ENCODE measurements at regions not wholly inside any gene's neighbourhood (a gene's known extent, or its start where the extent isn't known, plus 50 kb on each side); places are given as distances from the start of the nearest gene placed in this dataset.

GRCh38 chr3:150094150-150094933 is 123.6 kb upstream of the PFN2 start:
- H3K4me3 ChIP-seq (ENCODE audit: control insufficient read depth in 2 of 3, extremely low read depth in 1 of 3, insufficient read depth in 2 of 3, low read depth in 1 of 3, low read length in 3 of 3): no peak overlapping the region
- H3K36me3 ChIP-seq (ENCODE audit: control insufficient read depth in 2 of 2, extremely low read depth in 1 of 2, insufficient read depth in 2 of 2, low read length in 2 of 2): no peaks in the 10 kb centered on the region
- dilution Hi-C loops (cut with MboI; ENCODE audit: extremely low pct_ligation_motif_present, low sequenced_read_pairs): no loop called here
- FAIRE-seq: peak; percentile 59
- H3K9me3 ChIP-seq (ENCODE audit: control insufficient read depth, low read depth, low read length): no peaks in the 10 kb centered on the region
- no peaks in the 10 kb centered on the region for H3K79me2 ChIP-seq (ENCODE audit: control insufficient read depth, insufficient read depth, low read length)
- H3K9me1 ChIP-seq (ENCODE audit: control insufficient read depth, extremely low read depth, insufficient read depth, low read length): no peaks in the 10 kb centered on the region
- no peak overlapping the region for H2AFZ ChIP-seq (ENCODE audit: control insufficient read depth, low read length)
- TF ChIP-seq EZH2 (IDR thresholded peaks at IDR 0.05; ENCODE audit: low read length) (no peak), CTCF (optimal IDR thresholded peaks at IDR 0.05 in 1 of 3, IDR thresholded peaks at IDR 0.05 in 1 of 3, conservative IDR thresholded peaks at IDR 0.05 in 1 of 3; ENCODE audit: extremely low read depth in 1 of 3, insufficient read depth in 2 of 3, low read length in 3 of 3) (peak in 1 of 3 experiments; percentile 6)
- H3K27ac ChIP-seq (ENCODE audit: control insufficient read depth, insufficient read depth, low read length): no peak overlapping the region
- peak overlapping the region; percentile 18 for H3K4me2 ChIP-seq (ENCODE audit: control insufficient read depth, extremely low read depth, insufficient read depth, low read depth, low read length)
- peaks cover 26% of the 10 kb centered on the region for H3K4me1 ChIP-seq (ENCODE audit: control insufficient read depth, extremely low read depth, insufficient read depth, low read length)
- no peaks in the 10 kb centered on the region for H4K20me1 ChIP-seq (ENCODE audit: control insufficient read depth, extremely low read depth, insufficient read depth, low read length)
- peak; percentile 62 for DNase-seq (ENCODE audit: low read depth, low spot score)
- no peak overlapping the region for H3K9ac ChIP-seq (ENCODE audit: control insufficient read depth, extremely low read depth, insufficient read depth, low read length)
- no peaks in the 10 kb centered on the region for H3K27me3 ChIP-seq (ENCODE audit: control insufficient read depth, extremely low read depth, insufficient read depth, low read length)

GRCh38 chr3:150091626-150092025 is 120.9 kb upstream of the PFN2 start:
- DNase-seq (ENCODE audit: low read depth, low spot score) (no peak), FAIRE-seq (no peak)
- no peaks in the 10 kb centered on the region for H3K79me2 ChIP-seq (ENCODE audit: control insufficient read depth, insufficient read depth, low read length)
- no peaks in the 10 kb centered on the region for H3K27me3 ChIP-seq (ENCODE audit: control insufficient read depth, extremely low read depth, insufficient read depth, low read length)
- H3K27ac ChIP-seq (ENCODE audit: control insufficient read depth, insufficient read depth, low read length): no peak overlapping the region
- H3K9me3 ChIP-seq (ENCODE audit: control insufficient read depth, low read depth, low read length): no peaks in the 10 kb centered on the region
- H4K20me1 ChIP-seq (ENCODE audit: control insufficient read depth, extremely low read depth, insufficient read depth, low read length): no peaks in the 10 kb centered on the region
- dilution Hi-C loops (cut with MboI; ENCODE audit: extremely low pct_ligation_motif_present, low sequenced_read_pairs): no loop called here
- H3K4me3 ChIP-seq (ENCODE audit: control insufficient read depth in 2 of 3, extremely low read depth in 1 of 3, insufficient read depth in 2 of 3, low read depth in 1 of 3, low read length in 3 of 3): no peak overlapping the region
- peaks cover 14% of the 10 kb centered on the region for H3K4me1 ChIP-seq (ENCODE audit: control insufficient read depth, extremely low read depth, insufficient read depth, low read length)
- no peak overlapping the region for H3K9ac ChIP-seq (ENCODE audit: control insufficient read depth, extremely low read depth, insufficient read depth, low read length)
- H3K9me1 ChIP-seq (ENCODE audit: control insufficient read depth, extremely low read depth, insufficient read depth, low read length): no peaks in the 10 kb centered on the region
- no peaks in the 10 kb centered on the region for H3K36me3 ChIP-seq (ENCODE audit: control insufficient read depth in 2 of 2, extremely low read depth in 1 of 2, insufficient read depth in 2 of 2, low read length in 2 of 2)
- no peak overlapping the region for H3K4me2 ChIP-seq (ENCODE audit: control insufficient read depth, extremely low read depth, insufficient read depth, low read depth, low read length)
- no peak overlapping the region for H2AFZ ChIP-seq (ENCODE audit: control insufficient read depth, low read length)
- no peak for TF ChIP-seq EZH2 (IDR thresholded peaks at IDR 0.05; ENCODE audit: low read length)
- TF ChIP-seq CTCF (optimal IDR thresholded peaks at IDR 0.05 in 1 of 3, IDR thresholded peaks at IDR 0.05 in 1 of 3, conservative IDR thresholded peaks at IDR 0.05 in 1 of 3; ENCODE audit: extremely low read depth in 1 of 3, insufficient read depth in 2 of 3, low read length in 3 of 3): no peak
